Natural killer cell (primary cell): ENCODE measurements at regions not wholly inside any gene's neighbourhood (a gene's known extent, or its start where the extent isn't known, plus 50 kb on each side); places are given as distances from the start of the nearest gene placed in this dataset.

ENCODE experiments used
- ATAC-seq, 3 donors: fragments of 150-1000 bp in 2 of 3; fragments of 200-7000 bp in 1 of 3; cut with Tn5 transposase; 1 replicate in 1 of 3; 2 replicates in 2 of 3; pipeline ENCODE4 v1.10.0; 2021; ENCODE audit warnings: mild to moderate bottlenecking in 2 of 3, moderate library complexity in 2 of 3
- DNase-seq, 2 donors: peaks; one replicate each; pipeline versions ENCODE4 v3.0.0 to v3.0.0-alpha.2; 2013 to 2021; ENCODE audit warnings: mixed read lengths in 1 of 2
- H3K27ac ChIP-seq: one replicate; pipeline ENCODE4 v1.5.1; 2013; ENCODE audit warnings: mild to moderate bottlenecking, low read length
- H3K27me3 ChIP-seq: one replicate; pipeline ENCODE4 v1.6.1; 2013; ENCODE audit warnings: low read length; ENCODE audit not compliant: control insufficient read depth, insufficient read depth
- H3K36me3 ChIP-seq: one replicate; pipeline ENCODE4 v1.6.1; 2013; ENCODE audit warnings: low read length; ENCODE audit not compliant: control insufficient read depth, insufficient read depth
- H3K4me1 ChIP-seq: one replicate; pipeline ENCODE4 v1.6.1; 2013; ENCODE audit warnings: low read length; ENCODE audit not compliant: control insufficient read depth, insufficient read depth
- H3K4me3 ChIP-seq: one replicate; pipeline ENCODE4 v1.5.1; 2013; ENCODE audit warnings: low read length
- H3K9me3 ChIP-seq: one replicate; pipeline ENCODE4 v1.6.1; 2013; ENCODE audit warnings: low read length; ENCODE audit not compliant: control insufficient read depth, insufficient read depth
- H3K27ac Mint-ChIP-seq, 2 donors: one replicate each; pipeline ENCODE4 v1.8.0; 2022; ENCODE audit warnings: mild to moderate bottlenecking in 2 of 2, mixed read lengths in 2 of 2, moderate library complexity in 1 of 2
- H3K27me3 Mint-ChIP-seq, 2 donors: one replicate each; pipeline ENCODE4 v1.8.0; 2022; ENCODE audit warnings: low read depth in 2 of 2, mixed read lengths in 2 of 2
- H3K36me3 Mint-ChIP-seq: one replicate; pipeline ENCODE4 v1.8.0; 2022; ENCODE audit warnings: mixed read lengths
- H3K4me1 Mint-ChIP-seq, 2 donors: one replicate each; pipeline ENCODE4 v1.8.0; 2022; ENCODE audit warnings: mixed read lengths in 2 of 2
- H3K4me3 Mint-ChIP-seq: one replicate; pipeline ENCODE4 v1.8.0; 2022; ENCODE audit warnings: mild to moderate bottlenecking, moderate library complexity, mixed read lengths
- H3K9me3 Mint-ChIP-seq, 2 donors: one replicate each; pipeline ENCODE4 v1.8.0; 2022; ENCODE audit warnings: mixed read lengths in 2 of 2
- WGBS: methylation state at CpG from one replicate; pipeline ENCODE4 v1.1.7; 2013; ENCODE audit warnings: missing lambda C conversion rate; ENCODE audit not compliant: insufficient coverage; 5-methylcytosine and 5-hydroxymethylcytosine counted together
- intact Hi-C: fragments of 100-400 bp; cut with micrococcal nuclease; formaldehyde crosslinking; loops from one replicate; pipeline ENCODE4 v1.14.2; 2022
- TF ChIP-seq, protein P1 (sequence below): fragments of 200-600 bp; IDR thresholded peaks from one replicate; pipeline ENCODE4 v1.8.0; 2022; ENCODE audit warnings: antibody characterized with exemption

DNA sequence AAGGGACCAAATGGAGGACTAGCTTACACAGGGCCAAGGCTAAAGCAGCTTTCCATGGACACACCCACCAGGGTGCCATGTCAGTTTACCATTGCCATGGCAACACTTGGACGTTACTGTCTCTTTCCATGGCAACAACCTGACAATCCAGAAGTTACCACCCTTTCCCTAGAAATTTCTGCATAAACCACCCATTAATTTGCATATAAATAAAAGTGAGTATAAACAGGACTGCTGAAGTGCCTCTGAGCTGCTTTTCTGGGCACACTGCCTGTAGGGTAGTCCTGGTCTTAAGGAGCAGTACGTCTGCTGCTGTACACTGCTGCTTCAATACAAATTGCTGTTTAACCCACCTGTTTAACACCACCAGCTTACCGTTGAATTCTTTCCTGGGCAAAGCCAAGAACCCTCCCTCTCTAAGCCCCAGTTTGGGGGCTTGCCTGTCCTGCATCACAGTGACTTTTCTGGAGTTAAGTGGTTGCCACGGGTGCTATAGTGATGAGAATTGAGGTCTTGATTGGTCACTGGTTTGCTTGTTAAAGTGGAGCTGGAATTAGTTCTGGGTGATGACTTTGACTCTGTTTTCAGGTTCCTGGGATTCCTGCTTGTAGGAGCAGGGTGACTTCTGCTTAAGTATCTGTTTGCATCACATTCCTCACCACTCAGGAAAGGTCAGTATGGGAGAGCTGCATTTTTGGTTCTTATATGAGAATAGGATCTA lies 83.2 kb downstream of the CLDN17 start:
- WGBS: 68% methylated on average over 4 of the region's 4 CpGs

GRCh38 chr21:30081506-30081905 lies 85.1 kb downstream of the CLDN17 start:
- TF ChIP-seq, protein P1, sequence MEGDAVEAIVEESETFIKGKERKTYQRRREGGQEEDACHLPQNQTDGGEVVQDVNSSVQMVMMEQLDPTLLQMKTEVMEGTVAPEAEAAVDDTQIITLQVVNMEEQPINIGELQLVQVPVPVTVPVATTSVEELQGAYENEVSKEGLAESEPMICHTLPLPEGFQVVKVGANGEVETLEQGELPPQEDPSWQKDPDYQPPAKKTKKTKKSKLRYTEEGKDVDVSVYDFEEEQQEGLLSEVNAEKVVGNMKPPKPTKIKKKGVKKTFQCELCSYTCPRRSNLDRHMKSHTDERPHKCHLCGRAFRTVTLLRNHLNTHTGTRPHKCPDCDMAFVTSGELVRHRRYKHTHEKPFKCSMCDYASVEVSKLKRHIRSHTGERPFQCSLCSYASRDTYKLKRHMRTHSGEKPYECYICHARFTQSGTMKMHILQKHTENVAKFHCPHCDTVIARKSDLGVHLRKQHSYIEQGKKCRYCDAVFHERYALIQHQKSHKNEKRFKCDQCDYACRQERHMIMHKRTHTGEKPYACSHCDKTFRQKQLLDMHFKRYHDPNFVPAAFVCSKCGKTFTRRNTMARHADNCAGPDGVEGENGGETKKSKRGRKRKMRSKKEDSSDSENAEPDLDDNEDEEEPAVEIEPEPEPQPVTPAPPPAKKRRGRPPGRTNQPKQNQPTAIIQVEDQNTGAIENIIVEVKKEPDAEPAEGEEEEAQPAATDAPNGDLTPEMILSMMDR: no peak
- no peaks in the 10 kb centered on the region for H3K36me3 ChIP-seq
- Mint-ChIP-seq H3K27ac (no peak overlapping the region), H3K36me3 (peaks cover 5% of the 10 kb centered on the region), H3K4me1 (no peaks in the 10 kb centered on the region), H3K27me3 (no peaks in the 10 kb centered on the region), H3K9me3 (peaks cover 13 to 21% of the 10 kb centered on the region in 2 donors), H3K4me3 (no peak overlapping the region)
- peaks cover 4% of the 10 kb centered on the region for H3K9me3 ChIP-seq
- H3K4me3 ChIP-seq: no peak overlapping the region
- H3K4me1 ChIP-seq: no peaks in the 10 kb centered on the region
- H3K27me3 ChIP-seq: no peaks in the 10 kb centered on the region
- DNase-seq (no peak), ATAC-seq (no peak)
- WGBS: 91% methylated on average over 2 of the region's 2 CpGs
- intact Hi-C loops: no loop called here
- H3K27ac ChIP-seq: no peak overlapping the region

More for the DNA sequence above, 83.2 kb downstream of the CLDN17 start:
- ATAC-seq: no peak
- intact Hi-C loops: no loop called here
- H3K27ac ChIP-seq: no peak overlapping the region
- no peaks in the 10 kb centered on the region for H3K27me3 ChIP-seq
- no peak for DNase-seq
- Mint-ChIP-seq H3K27ac (no peak overlapping the region), H3K9me3 (peaks cover 7 to 12% of the 10 kb centered on the region in 2 donors), H3K36me3 (peaks cover 5% of the 10 kb centered on the region), H3K4me1 (no peaks in the 10 kb centered on the region), H3K4me3 (no peak overlapping the region), H3K27me3 (no peaks in the 10 kb centered on the region)
- no peak overlapping the region for H3K4me3 ChIP-seq
- H3K9me3 ChIP-seq: peaks cover 4% of the 10 kb centered on the region
- TF ChIP-seq, protein P1: no peak
- H3K4me1 ChIP-seq: no peaks in the 10 kb centered on the region
- no peaks in the 10 kb centered on the region for H3K36me3 ChIP-seq

GRCh38 chr21:30072496-30072895 lies 94.1 kb downstream of the CLDN17 start:
- no peak overlapping the region for H3K4me3 ChIP-seq
- ATAC-seq: no peak
- Mint-ChIP-seq H3K4me1 (no peaks in the 10 kb centered on the region), H3K27me3 (no peaks in the 10 kb centered on the region), H3K4me3 (no peak overlapping the region), H3K9me3 (peaks cover 9 to 13% of the 10 kb centered on the region in 2 donors), H3K36me3 (no peaks in the 10 kb centered on the region), H3K27ac (no peak overlapping the region)
- H3K4me1 ChIP-seq: no peaks in the 10 kb centered on the region
- no peaks in the 10 kb centered on the region for H3K9me3 ChIP-seq
- intact Hi-C loops: no loop called here
- no peak overlapping the region for H3K27ac ChIP-seq
- no peak for DNase-seq
- H3K27me3 ChIP-seq: no peaks in the 10 kb centered on the region
- H3K36me3 ChIP-seq: no peaks in the 10 kb centered on the region
- TF ChIP-seq, protein P1: no peak
- 11% methylated on average over 4 of the region's 4 CpGs for WGBS

DNA sequence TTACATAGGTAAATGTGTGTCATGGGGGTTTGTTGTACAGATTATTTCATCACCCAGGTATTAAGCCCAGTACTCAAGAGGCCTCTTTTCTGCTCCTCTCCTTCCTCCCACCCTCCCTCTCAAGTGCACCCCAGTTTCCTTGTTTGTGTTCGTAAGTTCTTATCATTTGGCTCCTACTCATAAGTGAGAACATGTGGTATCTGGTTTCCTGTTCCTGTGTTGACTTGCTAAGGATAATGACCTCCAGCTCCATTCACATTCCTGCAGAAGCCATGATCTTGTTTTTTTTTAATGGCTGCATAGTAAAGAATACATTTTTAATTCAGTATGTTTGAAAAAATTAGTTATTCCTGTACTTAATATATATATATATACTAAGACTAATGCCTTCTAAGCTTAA lies 107.7 kb downstream of the CLDN17 start:
- Histone ChIP-seq H3K9me3 (no peaks in the 10 kb centered on the region), H3K36me3 (no peaks in the 10 kb centered on the region), H3K27ac (no peak overlapping the region), H3K4me1 (no peaks in the 10 kb centered on the region), H3K27me3 (no peaks in the 10 kb centered on the region), H3K4me3 (no peak overlapping the region)
- H3K4me3 Mint-ChIP-seq: no peak overlapping the region
- no peaks in the 10 kb centered on the region for H3K27me3 Mint-ChIP-seq
- no peak for ATAC-seq
- TF ChIP-seq, protein P1: no peak
- no peak for DNase-seq
- H3K27ac Mint-ChIP-seq: no peak overlapping the region
- H3K4me1 Mint-ChIP-seq: no peaks in the 10 kb centered on the region
- no peaks in the 10 kb centered on the region for H3K36me3 Mint-ChIP-seq
- intact Hi-C loops: no loop called here
- WGBS: no CpG with 5 or more reads among the region's 1 CpG
- H3K9me3 Mint-ChIP-seq: peaks cover 0 to 4% of the 10 kb centered on the region in 2 donors
